Loucy (cell line): ENCODE measurements at regions not wholly inside any gene's neighbourhood (a gene's known extent, or its start where the extent isn't known, plus 50 kb on each side); places are given as distances from the start of the nearest gene placed in this dataset.

Source experiments
- CTCF ChIP-seq: fragments of 200-600 bp; sonication (generic); conservative IDR thresholded peaks from 2 replicates; pipeline ENCODE4 v1.5.1; 2014; ENCODE audit warnings: mild to moderate bottlenecking, antibody characterized with exemption, low read length
- EZH2phosphoT487 ChIP-seq: fragments of 200-600 bp; IDR thresholded peaks from 2 replicates; pipeline ENCODE4 v1.6.1; 2018; ENCODE audit warnings: antibody characterized with exemption, mild to moderate bottlenecking, moderate library complexity, borderline replicate concordance

GRCh38 chr11:115117956-115118493 is 386.2 kb downstream of the CADM1 start:
- TF ChIP-seq CTCF (no peak), EZH2phosphoT487 (no peak)
